Activated CD8-positive, alpha-beta memory T cell treated with anti-CD3 and anti-CD28 coated beads for 24 hours (primary cell): ENCODE measurements at regions not wholly inside any gene's neighbourhood (a gene's known extent, or its start where the extent isn't known, plus 50 kb on each side); places are given as distances from the start of the nearest gene placed in this dataset.

Experiments
- DNase-seq: peaks from one replicate; pipeline ENCODE4 v3.0.0-alpha.2; 2020

DNA sequence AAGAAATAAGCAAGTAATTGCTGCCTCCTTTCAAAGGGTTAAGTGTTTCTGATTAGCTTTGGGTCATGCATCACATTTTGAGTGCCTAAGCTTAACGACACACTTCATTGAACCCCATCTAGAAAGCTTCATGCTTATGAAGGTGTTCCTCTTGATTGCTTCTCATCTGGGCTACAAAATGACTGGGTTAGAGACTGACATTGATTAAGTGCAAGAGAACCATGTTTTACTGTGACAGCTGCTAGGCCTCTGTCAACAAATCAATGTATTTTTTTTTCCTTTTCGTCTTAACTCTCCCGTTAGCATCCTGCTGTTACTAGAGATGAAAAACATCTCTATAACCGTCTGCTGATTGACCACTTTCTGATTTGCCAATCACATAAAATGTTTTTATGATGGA lies 725.0 kb downstream of the TLE1 start:
- no peak for DNase-seq

DNA sequence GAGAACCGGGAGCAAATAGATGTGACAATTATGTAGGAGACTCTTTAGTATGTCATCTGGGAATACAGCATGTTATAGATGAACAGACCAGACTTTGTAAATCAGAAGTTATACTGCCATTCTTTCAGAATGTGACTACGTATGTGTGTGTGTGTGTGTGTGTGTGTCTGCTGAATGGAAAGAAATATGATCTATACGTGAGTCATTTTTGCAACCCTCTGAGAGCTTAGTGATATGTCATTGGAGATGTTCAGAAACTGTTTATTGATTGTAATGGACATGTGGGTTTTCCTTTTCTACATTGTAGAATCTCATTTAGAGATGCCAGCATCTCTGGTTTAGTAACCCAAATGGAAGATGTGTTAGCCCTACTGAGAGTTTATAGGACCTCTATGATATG lies 731.5 kb downstream of the TLE1 start:
- no peak for DNase-seq

DNA sequence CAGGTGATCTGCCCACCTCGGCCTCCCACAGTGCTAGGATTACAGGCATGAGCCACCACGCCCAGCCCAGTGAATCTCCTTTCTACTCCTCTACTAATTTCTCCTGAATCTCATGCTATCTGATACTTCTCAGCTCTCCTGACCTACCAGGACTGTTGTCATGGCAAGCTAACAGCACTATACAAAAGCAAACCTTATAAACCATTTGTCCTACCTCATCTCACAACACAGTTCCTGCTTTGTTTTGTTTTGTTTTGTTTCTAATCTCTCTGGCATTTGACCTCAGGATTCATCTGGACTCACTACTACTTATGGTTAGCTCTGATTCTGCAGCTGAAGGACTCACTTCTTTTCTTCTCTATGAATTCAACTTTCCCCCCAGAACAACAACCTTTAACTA lies 734.8 kb downstream of the TLE1 start:
- DNase-seq, result no peak

DNA sequence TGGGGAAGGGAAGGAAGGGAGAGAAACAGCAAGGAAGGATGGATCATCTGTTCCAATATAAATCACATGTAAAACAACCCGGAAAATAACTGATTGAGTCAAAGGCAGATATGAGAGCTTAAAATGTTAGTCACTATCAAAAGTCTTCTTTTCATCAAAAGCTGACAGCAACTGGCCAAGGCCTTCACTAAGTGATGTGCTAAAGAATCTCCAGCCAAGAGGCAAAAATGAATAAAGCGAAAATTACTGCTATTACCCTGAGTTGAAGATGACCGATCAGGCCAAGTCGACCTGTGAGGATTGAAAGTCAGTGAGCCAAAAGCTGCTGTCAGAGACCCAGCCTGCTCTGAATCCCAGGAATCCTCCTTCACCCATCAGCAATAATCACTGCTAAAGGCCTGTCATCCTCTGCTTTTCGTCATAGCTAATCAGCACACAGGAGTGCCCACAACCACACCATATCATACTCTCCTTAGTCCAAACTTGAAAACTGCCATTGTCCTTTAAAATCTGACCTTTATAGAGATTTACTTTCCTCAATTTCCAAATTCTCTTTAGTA lies 736.9 kb downstream of the TLE1 start:
- DNase-seq, result no peak

DNA sequence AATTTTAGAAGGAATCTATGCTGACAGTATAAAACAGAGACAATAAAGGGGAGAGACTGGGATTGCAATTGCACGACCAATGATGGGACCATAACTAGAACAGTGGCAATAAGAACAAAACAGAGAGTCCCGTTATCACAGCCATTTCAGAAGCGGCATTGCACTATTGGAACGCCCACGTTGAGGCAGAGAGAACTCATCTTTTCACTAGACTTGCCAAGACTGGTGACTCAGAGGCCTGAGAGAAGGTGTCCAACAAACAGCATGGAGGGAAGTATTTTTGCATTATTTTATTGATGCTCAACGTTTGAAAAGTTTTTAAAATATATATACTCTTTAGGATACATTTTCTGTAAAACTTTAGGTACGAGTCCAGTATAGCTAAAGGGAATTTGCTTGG lies 737.7 kb downstream of the TLE1 start:
- DNase-seq, result no peak

DNA sequence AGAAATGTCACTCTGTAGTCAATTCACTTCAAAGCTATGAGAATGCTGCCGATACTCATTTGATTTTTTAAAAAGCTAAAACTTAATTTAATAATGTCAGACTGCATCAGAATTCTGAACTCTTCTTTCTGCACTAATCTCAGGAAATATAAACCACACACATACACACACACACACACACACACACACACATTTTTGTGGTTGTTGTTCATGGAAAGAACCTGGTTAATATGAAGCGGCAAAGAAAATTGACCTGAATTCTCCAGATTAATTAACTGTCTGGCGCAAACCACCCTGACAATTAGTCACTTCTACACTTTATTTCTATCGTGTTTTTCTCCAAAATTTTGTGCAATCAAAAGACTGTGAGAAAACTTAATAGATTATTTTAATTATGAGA lies 740.5 kb downstream of the TLE1 start:
- DNase-seq, result no peak

DNA sequence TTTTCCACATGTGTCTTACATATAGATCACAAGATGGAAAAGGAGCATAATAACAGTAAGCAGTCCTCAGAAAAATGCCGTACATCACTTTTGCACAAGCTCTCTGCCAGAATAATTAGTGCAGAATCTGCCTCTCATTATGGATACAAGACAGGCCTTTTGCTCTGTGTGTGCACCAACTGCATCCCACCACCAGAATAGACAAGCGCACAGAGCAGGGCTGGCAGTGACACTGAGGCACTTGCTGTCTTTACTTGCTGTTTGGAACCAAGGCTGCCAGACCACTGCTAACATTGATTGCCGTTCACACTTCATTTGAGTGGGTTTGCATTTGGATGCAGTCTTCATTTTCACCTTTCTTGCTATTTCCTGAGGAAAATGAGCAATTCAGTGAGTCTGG lies 741.3 kb downstream of the TLE1 start:
- DNase-seq, result no peak

DNA sequence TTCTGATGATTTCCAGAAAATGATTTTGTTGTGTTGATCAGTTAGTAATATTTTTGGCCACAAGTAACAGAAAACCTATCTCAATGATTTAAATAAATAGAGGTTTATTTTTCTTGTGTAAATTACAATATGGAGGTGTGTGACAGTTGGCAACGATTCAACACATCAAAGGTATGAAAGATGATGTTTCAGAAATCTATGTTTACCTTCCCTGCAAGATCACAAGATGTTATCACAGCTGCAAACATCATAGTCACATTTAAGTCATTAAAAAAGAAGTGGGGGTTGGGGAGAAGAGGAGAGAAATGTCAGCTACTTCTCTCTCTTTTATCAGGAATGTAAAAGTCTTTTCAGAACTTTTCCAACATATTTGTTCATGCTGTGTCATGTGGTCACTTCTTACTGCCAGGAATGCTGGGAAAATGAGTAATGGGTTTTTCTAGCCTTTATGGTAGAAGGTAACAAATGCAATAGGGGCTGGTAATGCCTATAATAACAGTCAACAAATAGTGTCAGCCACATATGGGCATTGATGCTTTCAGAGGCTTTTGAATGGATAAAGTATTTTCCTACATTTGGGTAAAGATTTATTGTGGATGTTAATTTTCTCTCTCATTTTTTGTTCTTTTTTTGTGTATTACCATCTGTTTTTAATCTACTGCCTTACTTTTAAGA lies 742.7 kb downstream of the TLE1 start:
- no peak for DNase-seq

DNA sequence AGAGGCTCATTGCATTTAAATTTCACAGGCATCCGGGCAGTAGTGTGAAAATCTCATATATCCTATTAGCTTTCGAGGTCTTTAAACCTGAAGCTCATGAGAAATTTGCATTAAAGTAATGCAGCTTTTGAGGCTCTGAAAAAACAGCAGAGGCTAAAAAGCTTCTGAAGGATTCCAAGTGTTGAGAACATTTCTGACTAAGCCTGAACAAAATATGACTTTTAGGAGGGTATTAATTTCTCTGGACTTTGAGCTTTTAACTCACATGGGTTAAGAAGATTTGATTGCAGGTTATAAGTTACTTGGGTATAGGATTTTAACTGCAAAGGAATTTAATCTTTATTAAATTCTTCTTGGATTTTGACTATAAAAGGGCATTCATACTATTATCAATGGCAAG lies 743.9 kb downstream of the TLE1 start:
- no peak for DNase-seq

DNA sequence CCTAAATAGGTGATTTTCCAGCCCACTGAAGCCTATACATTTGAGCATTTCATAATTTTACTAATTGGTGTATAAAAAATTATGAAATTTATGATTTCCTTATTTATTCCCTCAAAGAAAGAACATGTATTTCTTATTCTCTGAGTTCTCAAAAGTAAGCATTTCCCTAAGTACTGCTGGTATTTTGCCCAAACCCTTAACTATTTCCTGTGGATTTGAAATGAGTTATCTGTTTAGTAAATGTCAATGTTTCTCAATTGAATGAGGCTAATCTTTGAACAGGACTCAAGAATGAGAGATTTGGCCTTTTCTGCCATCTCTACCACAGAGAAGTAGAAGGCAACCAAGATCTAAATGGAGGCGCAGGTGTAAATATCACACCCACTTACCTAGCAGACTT lies 751.7 kb downstream of the TLE1 start:
- no peak for DNase-seq

DNA sequence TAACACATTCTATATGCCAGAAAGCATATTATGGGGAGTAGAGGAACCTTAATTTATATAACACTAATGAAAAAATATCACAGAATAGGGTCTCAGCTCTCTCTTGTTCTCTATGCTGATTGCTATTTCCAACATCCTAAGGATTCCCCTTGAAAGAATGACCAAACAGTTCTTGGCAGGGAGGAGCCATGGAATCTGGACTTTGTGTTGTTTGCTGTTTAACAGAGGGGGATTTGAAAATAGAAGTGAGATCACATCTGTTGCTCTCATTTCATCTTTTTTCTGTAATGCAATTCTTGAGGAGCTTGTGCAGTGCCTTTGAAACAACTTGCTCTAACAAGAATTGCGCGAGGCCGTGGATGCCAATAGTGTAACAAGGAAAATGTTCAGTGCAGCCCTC lies 755.3 kb downstream of the TLE1 start:
- no peak for DNase-seq

DNA sequence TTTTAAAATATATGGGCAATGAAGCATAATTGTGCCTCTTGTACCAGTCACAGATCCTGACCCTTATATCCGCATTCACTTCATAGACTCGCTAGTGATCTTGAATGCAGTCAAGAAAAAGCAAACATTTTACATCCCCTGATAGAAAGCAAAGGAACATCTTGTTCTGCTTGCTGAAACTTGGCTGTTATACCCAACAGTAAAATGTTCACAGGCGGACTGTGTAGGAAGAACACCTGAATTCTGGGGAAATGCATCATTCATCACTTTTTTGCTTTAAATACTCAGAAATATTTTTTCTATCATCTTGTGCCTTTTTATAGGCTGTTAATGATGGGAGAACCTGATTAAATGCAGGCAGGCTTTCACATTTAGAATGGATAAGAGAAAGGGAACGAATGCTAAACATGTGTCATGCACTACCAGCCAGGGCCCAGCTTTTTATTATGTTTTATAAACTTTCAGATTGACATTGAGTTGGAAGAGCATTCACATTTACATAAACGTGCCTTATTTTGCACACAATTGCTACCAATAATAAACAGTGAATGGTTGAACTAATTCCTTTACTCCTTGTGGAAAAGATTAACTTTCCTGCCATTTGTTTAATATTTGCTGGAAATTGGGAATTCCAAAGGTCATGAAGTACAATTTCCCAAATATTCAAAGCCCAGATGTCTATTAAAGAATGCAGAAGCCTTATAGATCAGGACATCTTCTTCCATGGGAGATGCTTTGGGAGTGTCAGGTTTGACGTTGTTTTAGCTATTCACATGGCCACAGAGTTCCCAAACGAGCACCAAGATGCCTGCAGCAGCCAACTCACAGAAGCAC lies 756.2 kb downstream of the TLE1 start:
- no peak for DNase-seq

DNA sequence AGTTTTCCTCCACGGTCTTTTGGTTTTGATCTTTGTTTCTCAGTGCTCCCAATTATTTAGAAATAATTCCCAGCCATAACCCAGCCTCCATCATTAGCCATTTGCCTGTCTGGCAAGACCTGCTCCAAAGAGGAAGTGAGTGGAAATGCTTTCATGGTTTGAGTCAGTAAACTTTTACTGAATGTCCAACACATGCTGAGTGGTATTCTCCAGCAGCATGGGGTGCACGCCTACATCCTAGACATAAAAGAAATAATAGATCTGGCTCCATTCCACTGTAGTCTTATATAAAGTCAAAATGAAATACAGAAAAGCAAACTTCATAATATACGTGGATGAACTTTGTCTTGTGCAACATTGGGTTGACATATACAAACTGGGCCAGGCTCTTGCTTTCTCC lies 757.2 kb downstream of the TLE1 start:
- DNase-seq, result no peak

DNA sequence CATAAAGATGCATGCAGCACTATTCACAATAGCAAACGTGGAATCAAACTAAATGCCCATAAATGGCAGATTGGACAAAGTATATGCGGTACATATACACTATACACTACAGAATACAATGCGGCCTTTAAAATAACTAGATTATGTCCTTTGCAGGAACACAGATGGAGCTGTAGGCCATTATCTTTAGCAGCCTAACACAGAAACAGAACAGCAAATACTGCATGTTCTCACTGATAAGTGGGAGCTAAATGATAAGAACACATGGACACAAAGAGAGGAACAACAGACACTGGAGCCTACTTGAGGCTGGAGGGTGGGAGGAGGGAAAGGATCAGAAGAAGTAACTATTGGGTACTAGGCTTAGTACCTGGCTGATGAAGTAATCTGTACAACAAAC lies 758.2 kb downstream of the TLE1 start:
- DNase-seq, result no peak

DNA sequence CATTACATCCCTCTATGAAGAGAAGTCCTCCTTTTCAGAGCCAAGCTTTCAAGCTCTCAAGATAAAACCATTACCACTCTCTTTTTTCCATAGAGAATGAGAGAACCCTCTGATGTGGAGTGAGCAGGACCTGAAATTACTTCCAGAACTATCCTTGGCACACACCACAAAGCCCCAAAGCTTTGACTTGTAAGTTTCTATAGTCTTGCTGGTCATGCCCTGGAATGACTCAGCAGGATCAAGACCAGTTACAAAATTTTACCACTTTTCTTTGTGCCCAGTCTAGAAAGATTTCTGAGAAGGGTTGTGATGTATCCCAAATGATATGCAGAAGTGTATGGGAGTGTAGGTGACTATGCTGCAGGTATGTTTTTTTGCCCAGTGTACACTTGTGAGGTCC lies 760.6 kb downstream of the TLE1 start:
- no peak for DNase-seq

DNA sequence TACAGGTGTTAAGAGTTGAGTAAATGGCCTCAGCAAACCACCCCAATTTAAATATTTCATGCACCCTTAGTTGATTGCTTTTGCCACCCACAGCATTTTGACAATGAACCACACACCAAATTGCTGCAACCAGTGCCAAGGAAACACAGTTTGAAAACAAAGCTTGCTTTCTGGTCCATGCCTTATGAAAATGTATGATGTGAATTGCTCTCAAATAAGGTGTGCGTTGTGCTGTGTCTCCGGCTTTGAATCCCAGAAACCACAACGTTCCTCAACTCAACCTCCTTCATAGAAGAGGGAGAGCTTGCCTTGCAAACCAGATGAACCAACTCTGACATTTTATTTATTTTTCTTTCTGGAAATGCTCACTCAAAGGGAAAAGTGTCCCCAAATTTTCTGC lies 762.7 kb downstream of the TLE1 start:
- DNase-seq, result no peak

DNA sequence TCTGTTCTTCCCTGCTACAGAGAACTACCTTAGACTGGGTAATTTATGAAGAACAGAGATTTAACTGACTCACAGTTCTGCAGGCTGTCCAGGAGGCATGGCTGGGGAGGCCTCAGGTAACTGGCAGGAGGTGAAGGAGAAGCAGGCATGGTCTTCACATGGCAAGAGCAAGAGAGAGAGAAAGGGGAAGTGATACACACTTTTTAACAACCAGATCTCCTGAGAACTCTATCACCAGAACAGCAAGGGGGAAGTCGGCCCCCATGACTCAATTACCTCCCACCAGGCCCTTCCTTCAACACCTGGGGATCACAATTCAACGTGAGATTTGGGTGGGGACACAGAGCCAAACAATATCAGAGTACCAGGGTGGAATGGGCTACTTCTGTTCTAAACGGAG lies 766.8 kb downstream of the TLE1 start:
- no peak for DNase-seq

DNA sequence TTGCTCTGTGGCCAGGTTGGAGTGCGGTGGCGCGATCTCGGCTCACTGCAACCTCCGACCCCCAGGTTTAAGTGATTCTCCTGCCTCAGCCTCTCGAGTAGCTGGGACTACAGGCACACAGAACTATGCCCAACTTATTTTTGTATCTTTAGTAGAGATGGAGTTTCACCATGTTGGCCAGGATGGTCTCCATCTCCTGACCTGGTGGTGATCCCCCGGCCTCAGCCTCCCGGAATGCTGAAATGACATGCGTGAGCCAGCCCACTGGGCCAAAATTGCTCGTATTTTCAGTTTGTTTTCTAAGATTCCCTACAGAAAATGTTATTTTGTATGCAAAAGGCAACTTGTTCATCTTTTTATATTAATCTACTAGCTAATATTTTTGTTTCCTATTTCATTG lies 782.6 kb downstream of the TLE1 start:
- no peak for DNase-seq

DNA sequence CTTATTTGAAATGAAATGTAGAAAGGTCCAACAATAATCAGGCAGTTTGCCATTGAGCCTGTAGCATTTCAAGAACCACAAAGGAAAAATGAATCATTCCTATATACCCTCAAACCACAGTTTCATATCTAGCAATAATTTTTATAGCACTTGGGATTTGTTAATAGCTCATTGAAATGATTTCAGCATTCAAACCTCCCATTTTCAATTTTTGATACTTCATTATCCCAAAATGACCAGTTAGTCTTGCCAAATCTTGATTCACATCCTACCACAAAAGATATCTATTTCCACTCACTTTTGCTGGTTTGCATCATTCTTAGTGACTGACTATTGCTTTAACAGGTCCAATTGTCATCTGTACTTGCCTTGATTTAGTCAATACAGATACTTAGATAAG lies 790.1 kb downstream of the TLE1 start:
- DNase-seq, result no peak

DNA sequence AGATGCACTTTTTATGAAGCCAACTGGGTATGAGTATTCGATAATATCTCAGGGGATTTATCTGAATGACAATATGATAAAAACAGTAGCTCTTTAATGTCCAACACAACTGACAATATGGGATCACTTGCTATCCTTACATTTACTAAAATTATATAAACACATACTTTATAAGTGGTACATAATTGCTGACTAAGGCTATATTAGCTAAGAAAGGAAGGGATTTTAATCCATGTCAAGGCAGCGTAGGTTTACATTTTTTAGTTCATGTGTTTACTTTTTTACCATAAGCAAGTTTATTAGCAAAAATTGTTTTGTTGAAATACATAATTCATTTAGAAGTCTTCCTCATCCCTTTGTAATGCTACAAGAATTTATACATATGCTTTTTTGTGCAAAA lies 796.2 kb downstream of the TLE1 start:
- DNase-seq, result no peak

DNA sequence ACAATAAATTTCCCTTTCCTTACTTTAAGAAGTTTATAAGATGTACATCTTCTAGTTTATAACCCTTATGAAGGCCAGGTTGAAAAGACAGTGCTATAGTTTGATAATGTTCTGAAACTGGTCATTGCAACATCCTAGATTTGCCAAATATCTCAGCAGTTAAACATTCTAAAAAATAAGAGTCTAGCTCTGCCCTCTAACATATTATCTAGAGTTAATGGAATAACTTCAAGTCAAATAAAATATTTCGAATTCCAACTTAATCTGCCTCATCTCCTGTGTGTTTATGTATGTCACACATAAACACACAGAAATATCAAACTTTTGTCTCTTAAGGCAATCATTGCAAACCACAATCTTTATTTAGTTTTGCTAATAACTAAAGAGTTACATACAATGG lies 796.6 kb downstream of the TLE1 start:
- no peak for DNase-seq

DNA sequence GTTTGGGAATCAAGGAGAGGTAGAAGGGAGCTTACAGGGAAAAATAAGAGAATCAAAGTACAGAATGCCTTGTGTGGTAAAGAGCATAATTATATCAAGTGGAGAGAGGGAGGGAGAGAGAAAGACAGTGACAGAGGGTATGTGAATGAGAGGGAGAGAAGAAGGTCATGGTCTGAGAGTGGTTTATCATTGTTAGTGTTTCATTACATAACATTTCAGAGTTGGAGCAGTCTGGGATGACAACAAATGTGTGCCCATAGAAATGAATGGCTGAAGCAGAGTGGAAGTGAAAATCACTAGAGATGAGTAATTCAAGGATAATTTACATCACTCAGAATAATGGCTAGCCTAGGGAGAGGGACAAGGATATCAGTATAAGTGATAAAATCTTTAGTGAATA lies 799.2 kb downstream of the TLE1 start:
- no peak for DNase-seq

DNA sequence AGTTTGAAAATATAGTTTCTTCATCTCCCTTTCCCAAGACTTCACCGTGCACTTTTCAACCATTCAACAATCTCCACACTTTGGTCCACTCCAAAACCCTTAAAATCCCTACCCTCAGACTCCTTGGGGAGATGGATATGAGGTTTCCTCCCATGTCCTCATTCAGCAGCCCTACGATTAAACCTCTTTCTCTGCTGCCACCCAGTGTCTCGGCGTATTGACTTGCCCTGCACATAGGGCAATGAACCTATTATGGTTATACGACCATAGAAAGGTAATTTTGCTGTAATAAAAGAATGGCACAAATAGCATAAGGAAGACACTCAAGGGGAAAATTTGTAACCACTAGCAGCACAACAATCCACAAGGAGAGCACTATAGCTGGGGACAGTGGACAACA lies 803.5 kb downstream of the TLE1 start:
- no peak for DNase-seq

DNA sequence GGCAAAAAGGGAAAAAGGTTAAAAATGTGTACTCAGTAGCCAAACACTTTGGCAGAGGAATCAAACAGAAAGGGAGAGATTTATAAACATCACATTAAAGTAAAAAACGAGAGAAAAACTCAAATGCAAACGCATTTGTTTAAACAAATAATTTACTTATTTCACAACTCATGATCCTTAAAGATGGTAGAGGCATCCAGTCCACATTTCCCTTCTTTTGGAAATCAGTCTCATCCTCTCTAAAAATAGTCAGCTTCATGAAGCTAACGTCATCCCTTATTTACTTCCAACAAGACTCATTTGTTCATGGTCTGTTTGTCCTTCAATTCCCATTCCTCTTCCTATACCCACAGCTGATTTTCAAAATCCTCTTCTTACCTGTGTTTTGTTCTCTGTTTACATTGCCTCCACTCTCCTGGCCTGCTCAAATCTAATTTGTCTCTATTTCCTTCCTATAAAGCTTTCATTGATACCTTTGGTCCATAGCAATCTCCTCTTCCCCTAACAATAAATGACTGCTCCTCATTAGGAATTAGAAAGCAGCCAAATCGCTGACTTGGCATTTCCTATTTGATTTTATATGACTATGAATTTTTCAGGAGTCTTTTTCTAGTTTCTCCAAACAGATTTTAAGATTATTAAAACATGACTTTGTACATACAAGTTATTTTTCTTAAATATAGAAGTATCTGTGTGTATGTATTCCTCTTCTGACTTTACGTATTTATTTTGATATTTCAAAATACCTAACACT lies 805.3 kb downstream of the TLE1 start:
- DNase-seq, result no peak
